ENCODE measurements at regions not wholly inside any gene's neighbourhood (a gene's known extent, or its start where the extent isn't known, plus 50 kb on each side); places are given as distances from the start of the nearest gene placed in this dataset.

DNA sequence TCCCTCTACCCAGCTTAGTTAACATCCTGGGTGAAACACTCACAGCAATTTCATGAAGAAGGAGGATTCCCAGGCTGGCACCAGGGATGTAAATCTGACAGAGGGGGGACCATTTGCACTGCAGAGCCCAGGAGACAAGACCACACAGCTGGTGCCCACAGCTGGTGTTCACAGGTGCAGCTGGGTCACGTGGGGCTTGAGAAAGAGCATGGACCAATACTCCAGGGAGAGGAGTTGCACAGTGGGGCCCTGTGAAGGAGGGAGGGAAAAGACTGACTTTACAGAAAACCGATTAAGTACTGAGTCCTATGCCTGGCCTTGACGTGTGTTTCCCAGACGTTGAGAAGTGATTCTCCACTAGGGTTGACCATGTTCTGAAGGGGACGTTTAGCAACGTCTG lies 1316.7 kb upstream of the TMEM132C start:
- TF ChIP-seq, protein P1, sequence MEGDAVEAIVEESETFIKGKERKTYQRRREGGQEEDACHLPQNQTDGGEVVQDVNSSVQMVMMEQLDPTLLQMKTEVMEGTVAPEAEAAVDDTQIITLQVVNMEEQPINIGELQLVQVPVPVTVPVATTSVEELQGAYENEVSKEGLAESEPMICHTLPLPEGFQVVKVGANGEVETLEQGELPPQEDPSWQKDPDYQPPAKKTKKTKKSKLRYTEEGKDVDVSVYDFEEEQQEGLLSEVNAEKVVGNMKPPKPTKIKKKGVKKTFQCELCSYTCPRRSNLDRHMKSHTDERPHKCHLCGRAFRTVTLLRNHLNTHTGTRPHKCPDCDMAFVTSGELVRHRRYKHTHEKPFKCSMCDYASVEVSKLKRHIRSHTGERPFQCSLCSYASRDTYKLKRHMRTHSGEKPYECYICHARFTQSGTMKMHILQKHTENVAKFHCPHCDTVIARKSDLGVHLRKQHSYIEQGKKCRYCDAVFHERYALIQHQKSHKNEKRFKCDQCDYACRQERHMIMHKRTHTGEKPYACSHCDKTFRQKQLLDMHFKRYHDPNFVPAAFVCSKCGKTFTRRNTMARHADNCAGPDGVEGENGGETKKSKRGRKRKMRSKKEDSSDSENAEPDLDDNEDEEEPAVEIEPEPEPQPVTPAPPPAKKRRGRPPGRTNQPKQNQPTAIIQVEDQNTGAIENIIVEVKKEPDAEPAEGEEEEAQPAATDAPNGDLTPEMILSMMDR (IDR thresholded peaks at IDR 0.05; ENCODE audit: low read length): no peak
- no peak for TF ChIP-seq EZH2 (IDR thresholded peaks at IDR 0.05; ENCODE audit: borderline replicate concordance, low read length)
